Lung (tissue), 11 donors: ENCODE measurements at regions not wholly inside any gene's neighbourhood (a gene's known extent, or its start where the extent isn't known, plus 50 kb on each side); places are given as distances from the start of the nearest gene placed in this dataset.
A peak's percentile ranks its signal among the peaks of the same experiment; 100 is the strongest.

ENCODE experiments used
- ATAC-seq: fragments of 200-7000 bp; cut with Tn5 transposase; one replicate; pipeline ENCODE4 v1.9.1; 2020; ENCODE audit warnings: moderate number of reproducible peaks; ENCODE audit not compliant: insufficient read depth, low FRiP score
- DNase-seq, 3 donors: peaks; one replicate each; pipeline ENCODE4 v3.0.0-alpha.2; 2013 to 2017
- H3K27ac ChIP-seq, 2 donors: one replicate each; pipeline ENCODE4 v1.5.1; 2013; ENCODE audit warnings: mild to moderate bottlenecking in 2 of 2, moderate library complexity in 2 of 2, control low read depth in 1 of 2, inconsistent platforms in 1 of 2, low read depth in 1 of 2, low read length in 1 of 2
- H3K27me3 ChIP-seq, 3 donors: one replicate each; pipeline ENCODE4 v1.5.1; 2013; ENCODE audit warnings: low read length in 2 of 3; ENCODE audit not compliant: control insufficient read depth in 3 of 3, insufficient read depth in 3 of 3
- H3K36me3 ChIP-seq, 4 donors: one replicate each; pipeline ENCODE4 v1.5.1; 2013; ENCODE audit warnings: low read length in 4 of 4, mild to moderate bottlenecking in 1 of 4, moderate library complexity in 1 of 4; ENCODE audit not compliant: control insufficient read depth in 4 of 4, insufficient read depth in 4 of 4
- H3K4me1 ChIP-seq, 5 donors: one replicate each; pipeline ENCODE4 v1.5.1; 2013; ENCODE audit warnings: low read length in 5 of 5, mild to moderate bottlenecking in 2 of 5, moderate library complexity in 1 of 5; ENCODE audit not compliant: control insufficient read depth in 5 of 5, insufficient read depth in 5 of 5
- H3K4me3 ChIP-seq: one replicate; pipeline ENCODE4 v1.5.1; 2013; ENCODE audit warnings: mild to moderate bottlenecking, control low read depth, moderate library complexity
- H3K9ac ChIP-seq, 2 donors: one replicate each; pipeline ENCODE4 v1.5.1; 2013; ENCODE audit warnings: low read length in 2 of 2, control low read depth in 1 of 2; ENCODE audit not compliant: insufficient read depth in 1 of 2
- H3K9me3 ChIP-seq, 4 donors: one replicate each; pipeline ENCODE4 v1.5.1; 2013; ENCODE audit warnings: low read length in 3 of 4, mild to moderate bottlenecking in 1 of 4, moderate library complexity in 1 of 4; ENCODE audit not compliant: control insufficient read depth in 4 of 4, insufficient read depth in 3 of 4
- WGBS, 2 donors: extraction: QIAGEN DNeasy Blood & Tissue Kit; methylation state at CpG; one replicate each; pipeline ENCODE4 v1.1.7; 2013; 5-methylcytosine and 5-hydroxymethylcytosine counted together
- TF ChIP-seq, protein P1 (sequence below): IDR thresholded peaks from 2 replicates; pipeline ENCODE4 v1.5.1; 2012; ENCODE audit warnings: mild to moderate bottlenecking; ENCODE audit errors: control extremely low read depth, extremely low read depth
- donor health status: control.
- donor health status: control.
- donor health status: Bipolar disorder and iron deficiency.
- donor health status: healthy.
- donor health status: DM: yes; HTN: yes; CAD: no.

DNA sequence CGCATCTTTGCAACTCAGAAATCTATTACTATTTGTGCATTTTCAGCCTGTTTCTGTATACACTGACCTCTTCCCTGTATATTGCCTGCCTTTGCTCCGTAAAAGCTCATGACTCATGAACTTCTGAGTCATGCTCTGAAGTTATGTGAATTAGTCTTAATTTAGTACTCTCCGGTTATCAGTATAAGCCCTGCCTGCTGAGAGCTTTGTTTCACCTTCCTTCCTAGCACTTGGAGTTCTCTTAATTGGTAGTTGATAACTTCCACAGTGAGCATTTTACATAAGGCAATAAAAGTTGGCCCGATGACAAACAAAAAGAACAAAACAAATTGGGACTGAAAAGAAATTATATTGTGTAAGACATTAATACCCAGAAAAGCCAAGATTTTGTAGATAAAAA, 231.4 kb downstream of the GJA1 start:
- H3K27me3 ChIP-seq: no peaks in the 10 kb centered on the region
- no peak overlapping the region for H3K4me3 ChIP-seq
- H3K36me3 ChIP-seq: no peaks in the 10 kb centered on the region
- ATAC-seq (peak; percentile 55), DNase-seq (peak in 2 of 3 donors; percentile 42 to 51)
- H3K27ac ChIP-seq: no peak overlapping the region
- no peaks in the 10 kb centered on the region for H3K9me3 ChIP-seq
- peaks cover 0 to 5% (median 0%) of the 10 kb centered on the region in 5 donors for H3K4me1 ChIP-seq
- TF ChIP-seq, protein P1, sequence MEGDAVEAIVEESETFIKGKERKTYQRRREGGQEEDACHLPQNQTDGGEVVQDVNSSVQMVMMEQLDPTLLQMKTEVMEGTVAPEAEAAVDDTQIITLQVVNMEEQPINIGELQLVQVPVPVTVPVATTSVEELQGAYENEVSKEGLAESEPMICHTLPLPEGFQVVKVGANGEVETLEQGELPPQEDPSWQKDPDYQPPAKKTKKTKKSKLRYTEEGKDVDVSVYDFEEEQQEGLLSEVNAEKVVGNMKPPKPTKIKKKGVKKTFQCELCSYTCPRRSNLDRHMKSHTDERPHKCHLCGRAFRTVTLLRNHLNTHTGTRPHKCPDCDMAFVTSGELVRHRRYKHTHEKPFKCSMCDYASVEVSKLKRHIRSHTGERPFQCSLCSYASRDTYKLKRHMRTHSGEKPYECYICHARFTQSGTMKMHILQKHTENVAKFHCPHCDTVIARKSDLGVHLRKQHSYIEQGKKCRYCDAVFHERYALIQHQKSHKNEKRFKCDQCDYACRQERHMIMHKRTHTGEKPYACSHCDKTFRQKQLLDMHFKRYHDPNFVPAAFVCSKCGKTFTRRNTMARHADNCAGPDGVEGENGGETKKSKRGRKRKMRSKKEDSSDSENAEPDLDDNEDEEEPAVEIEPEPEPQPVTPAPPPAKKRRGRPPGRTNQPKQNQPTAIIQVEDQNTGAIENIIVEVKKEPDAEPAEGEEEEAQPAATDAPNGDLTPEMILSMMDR: no peak
- 48 to 55% methylated on average over 4 of the region's 4 CpGs for WGBS, 2 donors
- H3K9ac ChIP-seq: no peak overlapping the region

DNA sequence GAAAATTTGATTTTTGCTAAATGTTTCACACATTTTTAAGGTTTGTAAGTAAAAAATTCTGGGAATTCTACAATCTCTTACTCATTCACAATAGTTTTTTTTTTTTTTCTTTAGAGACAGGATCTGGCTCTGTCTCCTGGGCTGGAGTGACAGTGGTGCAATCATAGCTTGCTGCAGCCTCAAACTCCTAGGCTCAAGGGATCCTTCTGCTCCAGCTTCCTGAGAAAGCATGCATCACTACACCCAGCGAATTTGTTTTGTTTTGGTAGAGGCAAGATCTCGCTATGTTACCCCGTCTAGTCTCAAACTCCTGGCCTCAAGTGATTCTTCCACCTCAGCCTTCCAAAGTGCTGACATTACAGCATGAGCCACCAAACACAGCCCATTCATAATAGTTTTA, 232.8 kb downstream of the GJA1 start:
- WGBS, 2 donors: 90 to 93% methylated on average over 3 of the region's 3 CpGs
- ATAC-seq: no peak
- no peak overlapping the region for H3K9ac ChIP-seq
- H3K36me3 ChIP-seq: no peaks in the 10 kb centered on the region
- no peak overlapping the region for H3K27ac ChIP-seq
- no peak for DNase-seq
- no peaks in the 10 kb centered on the region for H3K9me3 ChIP-seq
- no peak overlapping the region for H3K4me3 ChIP-seq
- H3K4me1 ChIP-seq: peaks cover 0 to 5% (median 0%) of the 10 kb centered on the region in 5 donors
- TF ChIP-seq, protein P1: no peak
- H3K27me3 ChIP-seq: no peaks in the 10 kb centered on the region

DNA sequence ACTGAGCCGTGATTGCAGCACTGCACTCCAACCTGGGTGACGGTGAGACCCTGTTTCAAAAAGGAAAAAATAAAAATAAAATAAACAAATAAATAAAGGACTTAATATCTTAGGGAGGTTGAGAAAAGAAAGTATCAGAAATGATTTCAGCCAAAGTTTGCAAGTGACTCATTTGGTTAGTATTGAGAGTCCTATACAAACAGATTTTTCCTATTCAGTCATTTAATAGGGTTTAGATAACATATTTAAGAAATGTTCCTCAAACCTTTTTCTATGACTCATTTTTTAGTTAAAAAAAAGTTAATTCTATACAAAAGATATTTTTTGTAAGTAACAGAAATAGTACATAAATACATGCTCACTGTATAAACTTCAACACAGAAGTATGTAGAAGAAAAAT, 235.1 kb downstream of the GJA1 start:
- no peaks in the 10 kb centered on the region for H3K36me3 ChIP-seq
- H3K9me3 ChIP-seq: no peaks in the 10 kb centered on the region
- no peak overlapping the region for H3K27ac ChIP-seq
- ATAC-seq (no peak), DNase-seq (no peak)
- H3K4me3 ChIP-seq: no peak overlapping the region
- H3K4me1 ChIP-seq: peaks cover 0 to 5% (median 0%) of the 10 kb centered on the region in 5 donors
- TF ChIP-seq, protein P1: no peak
- H3K9ac ChIP-seq: no peak overlapping the region
- no peaks in the 10 kb centered on the region for H3K27me3 ChIP-seq
- WGBS, 2 donors: 90 to 100% methylated on average over 2 of the region's 2 CpGs

DNA sequence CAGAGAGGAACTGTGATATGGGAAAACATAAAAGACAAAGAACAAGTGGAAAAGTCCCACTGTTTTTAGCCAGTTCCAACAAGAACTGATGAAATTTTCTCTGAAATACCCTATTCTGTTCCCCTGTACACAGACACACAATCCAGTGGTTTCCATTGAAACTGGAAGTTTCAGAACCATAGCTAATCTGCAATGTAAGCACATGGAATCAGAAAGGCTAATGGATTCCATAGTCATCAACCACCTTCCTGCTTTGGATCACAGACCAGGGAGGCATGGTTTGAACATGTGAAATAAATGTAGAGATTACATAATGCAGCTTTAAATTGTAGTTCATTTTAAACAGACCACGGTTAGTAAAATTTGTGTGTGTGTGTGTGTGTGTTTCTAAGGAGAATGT, 242.1 kb downstream of the GJA1 start:
- 91 to 93% methylated on average over 1 of the region's 1 CpG for WGBS, 2 donors
- Histone ChIP-seq H3K4me3 (no peak overlapping the region), H3K4me1 (no peaks in the 10 kb centered on the region), H3K9ac (no peak overlapping the region), H3K27me3 (no peaks in the 10 kb centered on the region), H3K36me3 (no peaks in the 10 kb centered on the region), H3K9me3 (no peaks in the 10 kb centered on the region), H3K27ac (no peak overlapping the region)
- no peak for ATAC-seq
- TF ChIP-seq, protein P1: no peak
- DNase-seq: no peak
